ENCODE measurements at regions not wholly inside any gene's neighbourhood (a gene's known extent, or its start where the extent isn't known, plus 50 kb on each side); places are given as distances from the start of the nearest gene placed in this dataset.

GRCh38 chr5:6926491-6927038 lies 213.3 kb downstream of the TENT4A start:
- DNase-seq (ENCODE audit: low read depth): no peak

- DNase-seq (ENCODE audit: low read depth): no peak
Measured at GRCh38 chr5:6936031-6936430, 222.8 kb downstream of the TENT4A start.

- DNase-seq (ENCODE audit: low read depth): no peak
Measured at GRCh38 chr5:6937677-6938076, 224.4 kb downstream of the TENT4A start.

GRCh38 chr5:6941631-6942030 lies 228.4 kb downstream of the TENT4A start:
- DNase-seq (ENCODE audit: low read depth): no peak

GRCh38 chr5:6943197-6944112 lies 230.2 kb downstream of the TENT4A start:
- DNase-seq (ENCODE audit: low read depth): no peak

- DNase-seq (ENCODE audit: low read depth): no peak
Measured at GRCh38 chr5:6948562-6948961, 235.3 kb downstream of the TENT4A start.

GRCh38 chr5:6949230-6949629 lies 236.0 kb downstream of the TENT4A start:
- no peak for DNase-seq (ENCODE audit: low read depth)

GRCh38 chr5:6950250-6950649 lies 237.0 kb downstream of the TENT4A start:
- DNase-seq (ENCODE audit: low read depth): no peak

- DNase-seq (ENCODE audit: low read depth): no peak
Measured at GRCh38 chr5:6950860-6951259, 237.6 kb downstream of the TENT4A start.

GRCh38 chr5:6961123-6961522 lies 247.9 kb downstream of the TENT4A start:
- no peak for DNase-seq (ENCODE audit: low read depth)

GRCh38 chr5:6961837-6962635 lies 248.8 kb downstream of the TENT4A start:
- no peak for DNase-seq (ENCODE audit: low read depth)

GRCh38 chr5:6976971-6977370 lies 263.7 kb downstream of the TENT4A start:
- no peak for DNase-seq (ENCODE audit: low read depth)

- no peak for DNase-seq (ENCODE audit: low read depth)
Measured at GRCh38 chr5:6979061-6979460, 265.8 kb downstream of the TENT4A start.

- DNase-seq (ENCODE audit: low read depth): no peak
Measured at GRCh38 chr5:6989230-6989629, 276.0 kb downstream of the TENT4A start.

- DNase-seq (ENCODE audit: low read depth): no peak
Measured at GRCh38 chr5:6994097-6994496, 280.9 kb downstream of the TENT4A start.

- DNase-seq (ENCODE audit: low read depth): no peak
Measured at GRCh38 chr5:6995115-6995514, 281.9 kb downstream of the TENT4A start.

- DNase-seq (ENCODE audit: low read depth): no peak
Measured at GRCh38 chr5:7000310-7000709, 287.1 kb downstream of the TENT4A start.

- no peak for DNase-seq (ENCODE audit: low read depth)
Measured at GRCh38 chr5:7010591-7010990, 297.4 kb downstream of the TENT4A start.

GRCh38 chr5:7012057-7012456 lies 298.8 kb downstream of the TENT4A start:
- DNase-seq (ENCODE audit: low read depth): no peak

- no peak for DNase-seq (ENCODE audit: low read depth)
Measured at GRCh38 chr5:7014611-7015010, 301.4 kb downstream of the TENT4A start.

- DNase-seq (ENCODE audit: low read depth): no peak
Measured at GRCh38 chr5:7015586-7016256, 302.5 kb downstream of the TENT4A start.

Measured in T-helper 22 cell (primary cell).